GM21619 (cell line): ENCODE measurements at regions not wholly inside any gene's neighbourhood (a gene's known extent, or its start where the extent isn't known, plus 50 kb on each side); places are given as distances from the start of the nearest gene placed in this dataset.

Experiments used
- ATAC-seq: cut with Tn5 transposase; IDR thresholded peaks from one replicate; pipeline ENCODE4 v1.9.1; 2021; ENCODE audit not compliant: unreplicated experiment

DNA sequence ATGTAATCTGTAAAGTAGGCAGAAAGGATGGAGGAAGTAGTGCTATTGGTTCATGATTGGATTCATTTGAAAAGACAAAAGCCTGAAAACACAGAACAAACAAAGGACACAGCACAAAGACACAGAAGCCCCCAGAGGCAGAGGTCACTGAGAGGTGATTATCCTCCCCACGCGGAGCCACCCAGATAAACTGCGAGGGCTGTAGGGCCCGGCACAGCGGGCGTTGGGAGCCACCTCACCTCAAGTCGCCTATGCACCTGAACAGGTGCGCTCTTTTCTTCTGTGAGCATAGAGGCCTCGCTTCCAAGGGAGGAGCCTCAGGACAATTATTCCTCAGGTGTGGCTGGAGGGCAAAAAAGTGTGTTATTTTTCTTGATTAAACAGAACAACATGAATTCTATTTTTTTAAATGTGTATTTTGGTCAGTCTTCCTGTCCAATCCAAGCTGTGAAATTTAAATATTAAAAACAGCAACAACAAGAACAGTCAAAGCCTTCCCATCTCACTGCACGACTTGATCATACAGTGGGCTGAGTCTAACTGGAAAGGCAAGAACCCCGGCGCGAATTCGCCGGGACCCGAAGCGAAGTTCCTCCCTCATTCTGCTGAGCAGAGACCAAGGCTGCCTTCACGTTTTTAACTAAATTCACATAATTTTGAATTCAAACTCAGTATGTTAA lies 205.3 kb downstream of the THBS2 start:
- no peak for ATAC-seq

DNA sequence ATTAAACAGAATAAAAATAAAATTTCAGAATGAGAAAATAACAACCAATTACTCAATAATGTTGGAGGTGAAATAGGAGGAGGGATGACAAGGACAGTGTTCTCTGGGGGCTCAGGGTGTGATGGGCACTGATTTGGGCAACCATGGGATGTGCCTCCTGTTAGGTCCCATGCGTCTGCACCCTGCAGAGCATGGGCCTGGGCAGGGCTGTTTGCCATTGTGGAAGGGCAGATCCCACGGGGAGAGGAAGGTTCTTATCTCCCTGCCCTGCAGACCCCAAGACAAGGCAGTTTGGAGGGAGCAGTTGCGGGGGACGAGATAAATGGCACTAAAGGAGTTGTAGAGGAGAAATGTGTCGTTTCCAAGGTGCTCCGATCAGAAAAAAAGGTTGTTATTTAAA lies 206.3 kb downstream of the THBS2 start:
- ATAC-seq = no peak

DNA sequence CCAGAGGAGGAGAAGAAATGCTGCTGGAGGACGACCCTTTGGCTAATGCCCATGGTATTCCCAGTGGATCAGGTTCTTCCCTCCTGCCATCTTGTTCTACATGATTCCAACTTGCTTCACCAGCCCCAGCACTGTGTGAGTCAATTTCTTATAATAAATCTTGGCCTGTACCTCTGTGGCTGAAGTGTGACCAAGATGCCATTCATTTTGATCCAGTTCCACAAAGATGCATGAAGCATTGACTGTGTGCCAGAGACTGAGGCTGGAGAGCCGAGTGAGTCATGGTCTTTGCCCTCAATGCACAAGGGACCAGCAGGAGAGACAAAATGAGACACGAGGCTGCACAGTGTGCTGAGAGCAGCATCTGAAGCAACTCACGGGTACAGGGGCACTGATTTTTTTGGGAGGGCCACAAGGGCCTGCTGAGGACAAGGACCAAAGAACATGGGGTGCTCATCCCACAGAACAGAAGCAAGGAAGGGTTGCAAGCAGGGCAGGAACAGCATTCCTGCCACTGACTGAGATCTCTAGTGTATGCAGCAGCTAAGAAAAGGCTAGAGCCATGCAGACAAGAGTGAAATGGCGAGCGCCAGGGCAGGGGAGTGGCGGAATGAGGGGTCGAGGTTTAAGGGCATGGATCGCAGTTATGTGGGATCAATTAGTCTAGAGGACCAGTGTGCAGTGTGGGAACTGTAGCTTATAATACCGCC lies 207.0 kb downstream of the THBS2 start:
- ATAC-seq = no peak

DNA sequence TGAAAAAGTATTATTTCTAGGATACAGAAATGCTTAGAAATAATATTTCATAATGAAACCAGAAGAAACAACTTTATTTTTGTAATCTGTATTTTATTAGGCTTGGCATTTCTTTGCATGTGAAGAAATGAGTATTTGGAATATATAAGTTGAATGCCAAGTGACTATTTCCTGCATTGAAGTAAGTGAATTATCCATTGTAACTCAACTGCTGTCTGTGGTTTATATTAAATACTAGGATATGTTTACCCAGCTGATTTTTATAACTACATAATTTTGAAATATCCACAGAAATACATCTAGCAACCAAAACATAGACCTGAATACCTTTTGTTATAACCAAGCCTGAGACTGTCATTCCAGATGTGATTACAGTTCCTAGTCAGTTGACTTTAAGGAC lies 207.6 kb downstream of the THBS2 start:
- ATAC-seq = no peak

DNA sequence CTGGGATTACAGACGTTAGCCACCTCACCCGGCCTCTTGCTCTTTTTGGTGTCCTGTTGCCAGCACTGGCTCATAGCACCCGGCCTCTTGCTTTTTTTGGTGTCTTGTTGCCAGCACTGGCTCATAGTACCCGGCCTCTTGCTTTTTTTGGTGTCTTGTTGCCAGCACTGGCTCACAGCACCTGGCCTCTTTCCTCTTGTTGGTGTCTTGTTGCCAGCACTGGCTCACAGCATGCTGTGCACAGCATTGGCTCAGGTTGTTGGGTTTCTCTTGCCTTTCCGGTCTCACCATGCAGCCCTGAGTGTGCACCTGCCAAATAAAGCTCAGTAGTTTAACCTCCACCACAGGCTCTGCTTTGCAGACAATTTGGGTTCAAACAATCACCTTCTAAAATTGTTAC lies 208.2 kb downstream of the THBS2 start:
- no peak for ATAC-seq

DNA sequence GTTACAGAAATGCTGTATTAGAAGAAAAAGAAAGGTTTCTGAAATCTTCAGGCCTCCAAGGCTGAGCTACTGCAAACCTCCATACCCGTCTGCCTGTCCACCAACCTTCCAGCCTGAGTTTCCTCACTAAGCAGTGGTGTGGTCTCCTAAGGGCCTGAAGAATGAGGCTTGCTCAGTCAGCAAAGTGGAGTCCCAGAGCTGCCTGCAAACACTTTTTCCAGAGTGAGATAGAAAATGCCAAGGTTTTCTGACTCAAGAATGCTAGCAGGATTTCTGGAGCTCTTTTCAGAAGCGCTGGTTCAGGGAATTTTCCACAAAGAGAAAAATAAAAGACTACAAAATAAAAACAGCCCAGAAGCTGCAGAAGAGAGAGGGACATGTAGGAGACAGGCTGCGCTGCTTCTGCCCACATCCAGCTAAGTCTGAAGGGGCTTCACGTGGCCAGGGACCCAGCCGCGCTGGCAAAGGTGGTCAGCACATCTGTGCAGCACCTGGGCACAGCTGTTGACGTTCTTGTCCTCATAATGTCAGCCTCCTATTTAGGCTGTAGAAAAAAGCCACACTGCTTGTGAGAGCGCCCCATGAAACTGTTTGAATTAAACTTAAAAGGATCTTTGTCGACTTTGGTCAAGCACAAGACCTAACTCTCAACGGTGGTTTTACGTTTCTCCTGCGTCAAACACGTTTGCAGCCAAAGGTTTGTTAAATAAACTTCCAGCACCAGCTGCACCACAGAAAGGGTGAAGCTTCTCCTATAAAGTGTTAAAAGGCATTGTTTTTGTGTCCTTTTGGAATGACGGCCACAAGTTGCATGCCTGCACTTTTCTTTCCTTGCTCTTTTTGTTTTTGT lies 209.0 kb downstream of the THBS2 start:
- ATAC-seq = no peak

DNA sequence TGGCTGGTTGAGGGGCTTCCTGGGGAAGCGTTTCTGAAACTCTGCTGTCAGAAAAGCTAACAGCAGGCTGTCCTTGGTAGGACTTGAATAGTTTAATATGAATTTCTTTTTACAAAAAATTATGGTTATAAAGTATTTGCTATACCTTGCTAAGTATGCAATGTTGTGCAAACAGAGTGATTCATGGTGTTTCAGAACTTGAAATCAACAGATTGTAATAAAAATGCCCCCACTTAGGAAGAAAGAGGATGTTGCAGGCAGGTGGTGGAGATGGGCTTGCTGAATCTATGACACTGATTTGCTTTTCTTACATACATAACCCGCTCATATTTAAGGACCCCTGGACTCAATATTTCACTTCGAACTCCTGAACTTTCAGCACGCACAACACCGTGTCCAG lies 211.6 kb downstream of the THBS2 start:
- ATAC-seq = no peak

DNA sequence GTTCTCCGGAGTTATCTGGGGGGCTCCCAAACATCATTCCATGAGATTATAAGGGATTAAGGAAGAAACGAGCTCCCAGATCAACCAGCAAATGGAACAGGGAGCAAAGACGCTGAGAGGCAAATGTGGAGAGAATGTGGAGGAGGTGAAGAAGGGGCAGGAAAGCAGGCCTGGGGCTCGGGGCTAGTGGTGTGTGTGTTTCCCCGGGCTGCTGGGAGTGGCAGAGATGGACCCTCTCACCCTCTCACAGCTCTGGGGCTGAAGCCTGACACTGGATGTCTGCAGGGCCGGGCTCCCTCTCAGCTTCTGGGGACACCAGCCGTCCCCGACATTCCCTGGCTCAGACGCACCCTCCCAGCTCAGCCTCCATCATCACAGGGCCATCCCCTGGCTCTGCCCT lies 212.6 kb downstream of the THBS2 start:
- ATAC-seq = no peak

DNA sequence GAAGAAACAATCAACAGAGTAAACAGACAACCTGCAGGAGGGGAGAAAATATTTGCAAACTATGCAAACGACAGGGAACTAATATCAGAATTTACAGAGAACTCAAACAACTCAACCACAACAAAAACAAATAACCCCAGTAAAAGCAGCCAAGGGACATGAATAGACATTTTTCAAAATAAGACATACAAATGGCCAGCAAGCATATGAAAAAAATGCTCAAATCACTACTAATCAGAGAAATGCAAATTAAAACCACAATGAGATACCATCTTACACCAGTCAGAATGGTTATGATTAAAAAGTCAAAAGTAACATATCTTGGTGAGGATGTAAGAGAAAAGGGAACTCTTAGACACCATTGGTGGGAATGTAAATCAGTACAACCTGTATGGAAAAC lies 215.0 kb downstream of the THBS2 start:
- ATAC-seq = no peak

DNA sequence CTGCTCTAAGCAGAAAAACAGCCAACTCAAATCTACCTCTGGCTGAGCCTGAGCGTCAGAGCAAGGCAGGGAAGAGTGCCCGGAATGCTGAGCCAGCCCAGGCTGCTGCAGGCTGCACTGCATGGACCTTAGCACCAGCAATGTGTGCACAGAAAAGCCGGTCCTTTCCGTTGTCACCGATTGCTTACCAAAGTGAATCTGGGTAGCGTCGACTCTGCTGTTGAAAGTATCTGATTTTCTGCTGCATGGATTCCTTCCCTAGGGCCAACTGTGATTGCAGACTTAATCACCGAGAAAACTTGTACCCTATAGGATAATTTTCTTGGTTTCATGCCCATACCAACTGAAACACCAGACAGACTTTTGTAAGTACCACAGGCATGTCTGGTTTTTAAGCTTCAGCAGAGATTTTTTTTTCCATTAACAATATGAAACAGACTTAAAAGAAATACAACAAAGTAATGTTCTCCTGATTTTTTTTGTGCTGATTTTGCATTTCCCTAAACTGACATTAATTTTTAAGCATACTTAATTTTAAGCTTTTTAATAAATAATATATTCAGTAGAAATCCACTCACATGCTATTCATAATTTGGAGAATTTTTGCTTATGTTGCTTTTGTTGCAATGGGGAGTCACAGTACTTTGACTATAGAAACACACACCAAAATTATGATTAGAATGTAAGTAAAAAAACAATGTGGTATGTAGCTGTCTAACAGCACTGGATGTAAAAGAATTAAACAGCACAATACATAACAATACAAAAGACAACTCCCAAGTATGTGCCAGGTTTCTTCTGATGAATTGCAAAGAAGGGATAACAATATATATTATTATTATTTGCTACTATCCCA lies 218.0 kb downstream of the THBS2 start:
- no peak for ATAC-seq

DNA sequence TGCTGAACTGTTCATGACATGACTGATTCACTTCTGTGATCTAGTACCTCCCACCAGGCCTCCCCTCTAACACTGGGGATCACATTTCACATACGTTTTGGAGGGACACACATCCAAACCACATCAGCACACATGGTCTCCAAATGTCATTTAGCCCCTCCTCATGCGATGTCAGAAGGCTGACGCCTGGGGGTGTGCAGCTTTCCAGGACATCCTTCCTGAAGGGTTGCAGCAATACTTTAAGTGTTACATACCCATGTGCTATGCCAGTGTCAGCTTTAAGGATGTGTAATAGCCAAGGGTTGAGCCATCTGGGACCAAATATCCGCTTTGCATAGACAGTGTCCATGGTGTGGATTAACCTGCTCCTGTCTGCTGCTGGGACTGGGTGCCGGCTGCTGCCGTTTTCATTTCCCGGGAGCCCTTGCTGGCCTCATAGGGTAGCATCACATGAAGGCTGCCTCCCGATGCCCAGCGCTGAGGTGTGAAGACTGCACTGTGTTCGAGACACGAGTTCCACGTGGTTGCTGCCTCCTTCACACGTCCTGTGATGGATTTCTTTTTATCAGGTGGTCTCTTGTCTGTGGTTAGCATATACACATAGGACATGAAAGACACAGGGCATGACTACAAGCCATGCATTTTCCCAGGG lies 219.0 kb downstream of the THBS2 start:
- no peak for ATAC-seq

DNA sequence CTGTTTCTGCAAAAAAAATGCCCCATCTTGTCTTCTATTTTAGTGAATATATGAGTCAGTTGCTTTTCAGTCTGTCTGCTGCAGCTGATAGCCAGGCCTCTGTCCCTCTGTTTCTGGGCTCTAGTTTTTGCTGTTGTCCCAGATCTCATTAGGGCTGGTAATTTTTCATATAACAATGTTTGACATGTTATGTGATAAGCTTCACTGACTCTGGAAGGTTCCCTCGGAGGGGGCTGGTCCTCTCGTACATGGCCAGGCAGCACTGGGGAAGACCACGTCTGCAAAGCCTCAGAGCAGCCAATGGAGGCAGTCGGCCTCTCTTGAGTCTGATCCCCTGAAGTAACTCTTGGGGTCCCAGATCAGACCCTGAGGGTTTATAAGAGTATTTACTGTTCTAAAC lies 223.8 kb downstream of the THBS2 start:
- no peak for ATAC-seq

DNA sequence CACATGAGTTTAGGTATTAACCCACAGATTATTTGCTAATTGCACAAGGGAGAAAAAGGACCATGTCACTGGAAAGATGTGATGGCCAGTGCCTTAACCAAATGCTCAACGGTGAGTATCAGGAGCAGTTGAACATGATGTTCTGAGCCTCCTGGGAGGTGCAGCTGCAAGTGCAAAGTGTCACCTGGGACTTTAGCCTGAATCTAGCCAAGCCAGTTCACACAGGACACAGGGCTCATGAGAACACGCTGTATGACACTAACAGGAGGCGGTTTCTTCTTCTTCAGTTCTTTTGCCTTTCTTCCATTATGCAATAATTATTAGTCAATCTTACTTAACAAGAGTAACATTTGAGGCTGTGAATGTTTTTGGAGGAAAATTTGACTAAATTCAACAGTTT lies 225.3 kb downstream of the THBS2 start:
- ATAC-seq = no peak

DNA sequence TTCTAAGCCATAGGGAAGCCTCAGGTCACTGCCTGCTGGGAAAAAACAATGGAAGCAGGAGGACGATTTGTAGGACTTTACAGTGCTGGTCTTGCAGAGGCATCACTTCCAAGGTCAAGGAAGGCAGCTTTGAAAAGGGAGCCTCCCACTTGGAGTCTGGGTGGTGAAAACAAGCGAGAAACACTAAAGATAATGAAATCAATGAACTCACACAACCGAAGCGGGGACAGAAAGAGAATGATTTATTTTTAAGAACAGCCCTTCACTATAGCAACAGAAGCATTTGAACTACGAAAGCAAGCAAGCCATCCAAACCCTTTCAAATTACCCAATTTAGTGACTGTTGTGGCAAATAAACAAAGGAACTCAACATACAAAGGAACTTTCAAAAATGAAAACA lies 227.5 kb downstream of the THBS2 start:
- ATAC-seq = no peak

DNA sequence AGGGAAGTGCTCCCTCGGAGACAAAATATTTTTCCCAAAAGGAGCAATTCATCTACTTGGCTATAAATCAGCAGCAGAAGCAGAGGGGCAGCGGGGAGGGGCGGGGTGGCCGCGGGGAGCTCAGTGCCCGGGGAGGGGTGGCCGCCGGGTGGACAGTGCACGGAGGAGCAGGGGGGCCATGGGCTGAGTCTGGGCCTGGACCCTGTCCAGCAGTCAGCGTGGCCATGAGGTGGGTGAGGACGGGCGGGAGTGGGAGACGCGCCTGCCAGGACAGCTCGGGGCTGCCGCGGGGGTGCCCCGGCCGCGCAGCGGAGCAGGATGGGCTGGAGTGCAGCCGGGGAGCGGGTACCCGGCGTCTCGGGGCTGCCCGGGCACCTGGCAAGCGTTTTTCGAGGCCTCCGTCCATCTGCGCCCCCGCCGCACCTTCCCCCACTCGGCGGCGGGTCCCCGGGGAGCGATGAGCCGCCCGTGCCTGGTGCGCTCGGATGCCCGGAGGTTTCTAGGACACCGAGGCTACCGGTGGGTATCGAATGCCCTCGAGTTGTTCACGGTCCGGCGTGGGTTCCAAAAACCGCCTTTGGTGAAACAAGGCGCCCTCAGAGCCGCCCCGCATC lies 229.5 kb downstream of the THBS2 start:
- ATAC-seq = no peak

DNA sequence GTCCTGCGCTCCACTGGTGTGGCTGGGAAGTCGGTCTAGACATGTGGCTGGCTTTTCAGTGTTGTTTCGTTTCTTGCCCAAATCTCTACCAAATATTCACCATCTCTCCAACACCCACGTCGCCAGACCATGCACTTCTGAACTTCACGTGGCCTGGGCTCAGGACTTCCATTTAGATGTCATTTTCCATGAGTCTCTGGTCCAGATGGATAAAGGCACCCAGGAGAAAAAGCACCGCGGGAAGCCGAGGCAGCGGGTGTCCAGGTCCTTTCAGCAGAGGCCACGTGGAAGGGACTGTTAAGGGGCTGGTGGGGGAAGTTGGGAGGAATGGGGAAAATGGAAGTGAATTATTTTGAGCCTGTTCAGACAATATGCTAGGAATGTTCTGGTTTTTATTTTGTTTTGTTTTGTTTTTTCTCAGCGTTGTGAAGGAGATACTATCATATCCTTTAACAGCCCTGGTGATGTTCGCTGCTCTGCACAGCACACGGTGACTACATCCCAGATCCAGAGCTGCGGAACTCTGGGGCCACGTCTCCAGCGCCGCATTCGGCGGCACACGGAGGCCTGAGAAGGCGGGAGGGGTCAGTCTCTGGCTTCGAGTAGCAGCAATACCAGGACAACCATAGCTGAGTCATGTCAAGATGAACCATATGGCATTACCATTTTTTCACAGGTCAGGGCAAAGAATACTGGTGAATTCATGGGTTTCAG lies 230.3 kb downstream of the THBS2 start:
- no peak for ATAC-seq

DNA sequence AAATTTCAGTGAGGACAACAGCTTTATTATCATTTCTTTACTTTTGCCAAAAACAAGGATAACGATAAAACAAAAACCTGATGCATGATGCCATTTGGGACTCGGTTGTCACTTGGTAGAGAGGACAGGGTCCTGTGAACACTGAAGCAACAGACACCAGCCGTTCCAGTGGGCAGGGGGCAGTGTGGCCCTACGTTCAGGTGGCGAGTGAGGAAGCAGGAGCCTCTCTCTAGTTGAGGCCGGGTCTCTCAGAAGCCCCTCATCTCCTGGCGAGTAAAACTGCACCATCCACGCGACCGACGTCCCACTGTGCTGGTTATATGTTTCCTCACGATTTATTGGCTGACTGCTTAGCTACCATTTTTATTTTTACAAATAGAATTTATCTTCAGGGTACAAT lies 231.6 kb downstream of the THBS2 start:
- no peak for ATAC-seq

DNA sequence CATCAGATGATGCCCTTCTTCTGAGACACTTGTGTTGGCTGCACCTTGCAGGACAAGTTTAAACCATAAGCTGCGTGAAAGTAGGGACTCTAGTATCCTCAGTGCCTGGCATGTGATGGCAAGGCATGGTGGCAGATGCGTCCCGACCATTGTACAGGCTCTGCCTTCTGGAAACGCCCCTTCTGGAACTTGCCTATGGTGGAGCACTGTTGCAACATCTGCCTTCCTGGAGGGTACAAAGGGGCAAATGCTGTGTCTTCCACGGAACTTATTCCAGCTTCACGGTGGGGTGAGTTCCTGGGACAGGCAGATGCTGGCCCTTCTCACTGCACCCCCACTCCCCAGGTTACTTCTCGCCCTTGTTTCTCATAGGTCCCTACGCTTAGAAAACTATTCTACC lies 232.8 kb downstream of the THBS2 start:
- no peak for ATAC-seq

DNA sequence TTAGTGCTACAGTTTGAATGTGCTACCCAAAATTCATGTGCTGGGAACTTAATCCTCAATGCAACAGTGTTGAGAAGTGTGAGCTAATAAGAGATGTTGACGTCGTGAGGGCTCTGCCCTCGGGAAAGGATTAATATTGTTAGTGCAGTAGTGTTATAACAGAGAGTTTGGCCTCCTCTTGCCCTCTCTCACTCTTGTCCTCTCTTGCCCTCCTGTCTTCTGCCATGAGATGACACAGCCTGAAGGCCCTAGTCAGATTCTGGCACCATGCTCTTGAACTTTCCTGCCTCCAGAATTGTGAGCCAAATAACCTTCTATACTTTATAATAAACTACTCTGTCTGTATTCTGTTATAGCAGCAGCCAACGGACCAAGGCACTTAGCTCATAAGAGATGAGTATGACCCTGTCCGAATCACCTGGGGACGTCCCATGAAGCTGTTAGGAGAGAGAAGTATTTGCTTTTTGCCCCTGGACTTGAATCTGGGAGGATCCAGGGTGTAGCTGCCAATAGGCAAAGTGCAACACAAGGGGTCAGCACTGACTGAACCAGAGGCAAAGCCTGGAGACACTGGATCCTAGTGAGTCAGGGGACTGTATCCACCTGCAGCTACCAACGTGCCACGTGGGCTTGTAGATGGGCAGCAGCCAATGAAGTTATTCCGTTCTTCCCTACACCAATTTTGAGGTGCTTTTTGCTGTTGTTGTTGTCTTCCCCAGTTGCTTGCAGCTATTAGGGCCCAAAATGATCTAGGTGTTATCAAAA lies 233.7 kb downstream of the THBS2 start:
- no peak for ATAC-seq
